OCI-LY7 (cell line): ENCODE measurements at regions not wholly inside any gene's neighbourhood (a gene's known extent, or its start where the extent isn't known, plus 50 kb on each side); places are given as distances from the start of the nearest gene placed in this dataset.

Experiments
- BruUV-seq: library from RNA; stranded (reverse); fragments of 400-500 nt; replicated peaks from 2 replicates; lab custom pipeline; 2021; lab: Mats Ljungman, UMichigan
- CTCF ChIA-PET: fragments of 300-600 bp; sonication (Branson Sonifier 250); formaldehyde crosslinking; loops from one replicate; lab custom pipeline; 2022; ENCODE audit warnings: antibody characterized with exemption; ENCODE audit not compliant: unreplicated experiment; lab: Charles Lee
- POLR2A ChIA-PET: fragments of 300-600 bp; sonication (Branson Sonifier 250); formaldehyde crosslinking; loops from one replicate; lab custom pipeline; 2022; ENCODE audit warnings: antibody characterized with exemption; lab: Charles Lee
- DNase-seq: peaks from one replicate; pipeline ENCODE4 v3.0.0-alpha.2; 2015; ENCODE audit warnings: low spot score
- H2AFZ ChIP-seq: fragments of 200-600 bp; sonication (generic), shearing (Covaris generic); 2 replicates; pipeline ENCODE4 v1.6.1; 2014; ENCODE audit warnings: mild to moderate bottlenecking, antibody characterized with exemption, low read length, moderate library complexity
- H3K27ac ChIP-seq: fragments of 200-600 bp; sonication (generic); 2 replicates; pipeline ENCODE4 v1.5.1; 2014; ENCODE audit warnings: mixed run types, low read depth, mild to moderate bottlenecking, moderate library complexity, low read length, inconsistent platforms; ENCODE audit not compliant: poor library complexity, severe bottlenecking
- H3K36me3 ChIP-seq: fragments of 200-600 bp; sonication (generic); 2 replicates; pipeline ENCODE4 v1.6.1; 2014; ENCODE audit warnings: mild to moderate bottlenecking, antibody characterized with exemption, low read length, moderate library complexity, mixed read lengths; ENCODE audit not compliant: insufficient read depth
- H3K4me1 ChIP-seq: fragments of 200-600 bp; sonication (generic); 2 replicates; pipeline ENCODE4 v1.5.1; 2014; ENCODE audit warnings: mild to moderate bottlenecking, low read length; ENCODE audit not compliant: insufficient read depth, poor library complexity, severe bottlenecking
- H3K4me2 ChIP-seq: fragments of 200-600 bp; sonication (generic); 2 replicates; pipeline ENCODE4 v1.6.1; 2014; ENCODE audit warnings: mild to moderate bottlenecking, low read length
- H3K4me3 ChIP-seq: fragments of 200-600 bp; sonication (generic); 2 replicates; pipeline ENCODE4 v1.5.1; 2014; ENCODE audit warnings: mild to moderate bottlenecking, low read depth, low read length; ENCODE audit not compliant: poor library complexity, severe bottlenecking
- H3K79me2 ChIP-seq: fragments of 200-600 bp; sonication (generic); 2 replicates; pipeline ENCODE4 v1.6.1; 2016; ENCODE audit warnings: low read depth, mild to moderate bottlenecking, low read length, moderate library complexity, mixed read lengths; ENCODE audit not compliant: insufficient read depth
- H3K9me2 ChIP-seq: fragments of 200-600 bp; sonication (generic); 2 replicates; pipeline ENCODE4 v1.6.1; 2016; ENCODE audit warnings: mild to moderate bottlenecking, low read length, mixed read lengths; ENCODE audit not compliant: insufficient read depth
- H3K9me3 ChIP-seq: fragments of 200-600 bp; sonication (generic); 2 replicates; pipeline ENCODE4 v1.6.1; 2014; ENCODE audit warnings: mild to moderate bottlenecking, mixed run types, low read length, mixed read lengths
- H4K20me1 ChIP-seq: fragments of 200-600 bp; sonication (generic); 2 replicates; pipeline ENCODE4 v1.6.1; 2014; ENCODE audit warnings: mild to moderate bottlenecking, antibody characterized with exemption, low read length, moderate library complexity, mixed read lengths; ENCODE audit not compliant: insufficient read depth
- EZH2phosphoT487 ChIP-seq: fragments of 200-600 bp; sonication (generic); IDR thresholded peaks from 2 replicates; pipeline ENCODE4 v1.6.1; 2018; ENCODE audit warnings: low read depth, borderline replicate concordance, mild to moderate bottlenecking, mixed run types, antibody characterized with exemption, low read length, moderate library complexity, mixed read lengths
- intact Hi-C: fragments of 100-400 bp; cut with micrococcal nuclease; formaldehyde crosslinking; loops from one replicate; pipeline ENCODE4 v1.10.0; 2022; ENCODE audit not compliant: unreplicated experiment
- TF ChIP-seq, protein P1 (sequence below): fragments of 200-600 bp; sonication (generic); conservative IDR thresholded peaks from 2 replicates; pipeline ENCODE4 v1.5.1; 2014; ENCODE audit warnings: mild to moderate bottlenecking, antibody characterized with exemption, low read length, moderate library complexity, mixed read lengths

GRCh38 chr12:24133384-24133783 lies 183.9 kb upstream of the SOX5 start:
- Histone ChIP-seq H4K20me1 (no peaks in the 10 kb centered on the region), H3K9me2 (no peaks in the 10 kb centered on the region), H3K79me2 (no peaks in the 10 kb centered on the region), H3K27ac (no peak overlapping the region), H3K9me3 (no peaks in the 10 kb centered on the region), H3K4me2 (no peak overlapping the region), H3K36me3 (no peaks in the 10 kb centered on the region), H3K4me3 (no peak overlapping the region), H3K4me1 (no peaks in the 10 kb centered on the region), H2AFZ (no peak overlapping the region)
- TF ChIP-seq, protein P1, sequence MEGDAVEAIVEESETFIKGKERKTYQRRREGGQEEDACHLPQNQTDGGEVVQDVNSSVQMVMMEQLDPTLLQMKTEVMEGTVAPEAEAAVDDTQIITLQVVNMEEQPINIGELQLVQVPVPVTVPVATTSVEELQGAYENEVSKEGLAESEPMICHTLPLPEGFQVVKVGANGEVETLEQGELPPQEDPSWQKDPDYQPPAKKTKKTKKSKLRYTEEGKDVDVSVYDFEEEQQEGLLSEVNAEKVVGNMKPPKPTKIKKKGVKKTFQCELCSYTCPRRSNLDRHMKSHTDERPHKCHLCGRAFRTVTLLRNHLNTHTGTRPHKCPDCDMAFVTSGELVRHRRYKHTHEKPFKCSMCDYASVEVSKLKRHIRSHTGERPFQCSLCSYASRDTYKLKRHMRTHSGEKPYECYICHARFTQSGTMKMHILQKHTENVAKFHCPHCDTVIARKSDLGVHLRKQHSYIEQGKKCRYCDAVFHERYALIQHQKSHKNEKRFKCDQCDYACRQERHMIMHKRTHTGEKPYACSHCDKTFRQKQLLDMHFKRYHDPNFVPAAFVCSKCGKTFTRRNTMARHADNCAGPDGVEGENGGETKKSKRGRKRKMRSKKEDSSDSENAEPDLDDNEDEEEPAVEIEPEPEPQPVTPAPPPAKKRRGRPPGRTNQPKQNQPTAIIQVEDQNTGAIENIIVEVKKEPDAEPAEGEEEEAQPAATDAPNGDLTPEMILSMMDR = no peak
- no TSS peak for BruUV-seq
- intact Hi-C loops = no loop called here
- ChIA-PET POLR2A (interaction anchor here (0.7 kb wide), 1 partner anchor 1624 kb away, joined by 3 read pairs; no protein-coding TSS in a partner anchor), CTCF (no interaction called here)
- no peak for DNase-seq

DNA sequence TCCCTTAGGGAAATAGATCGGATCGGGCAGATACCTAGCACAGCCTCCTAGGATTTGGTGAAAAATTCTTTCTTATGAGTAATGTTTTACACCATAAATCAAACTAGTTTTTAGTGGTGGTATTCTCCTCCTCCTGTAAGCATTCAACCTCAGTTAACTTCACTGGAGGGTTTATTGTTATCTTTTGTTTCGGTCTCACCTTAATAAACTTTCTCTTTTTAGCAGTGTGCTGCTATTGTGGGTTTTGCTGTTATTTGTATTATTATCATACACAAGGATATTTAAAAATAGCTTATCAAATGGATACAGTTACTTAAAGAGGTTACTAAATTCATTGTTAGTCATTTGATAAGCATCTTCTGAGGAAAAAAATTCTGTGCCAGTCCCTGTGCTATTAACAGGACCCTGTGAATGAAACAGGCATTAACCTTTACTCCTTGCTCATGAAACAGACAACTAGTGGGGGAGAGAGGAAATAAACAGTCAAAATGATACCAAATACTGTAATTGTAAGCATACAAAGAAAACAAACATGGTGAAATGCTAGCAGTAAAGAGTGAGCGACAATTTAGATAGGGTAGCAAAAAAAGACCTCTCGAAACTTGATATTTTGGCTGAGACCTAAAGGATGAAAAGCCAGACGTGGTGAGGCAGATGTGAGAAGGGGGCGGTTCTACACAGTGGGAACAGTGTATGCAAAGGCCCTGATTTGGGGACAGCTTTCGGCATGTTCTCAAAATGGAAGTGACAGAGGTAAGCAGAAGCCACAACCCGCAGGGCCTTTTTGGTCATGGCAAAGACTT lies 178.7 kb upstream of the SOX5 start:
- no TSS peak for BruUV-seq
- Histone ChIP-seq H3K4me2 (no peak overlapping the region), H3K36me3 (no peaks in the 10 kb centered on the region), H3K27ac (no peak overlapping the region), H3K9me2 (no peaks in the 10 kb centered on the region), H2AFZ (no peak overlapping the region), H3K4me3 (no peak overlapping the region), H4K20me1 (no peaks in the 10 kb centered on the region), H3K4me1 (no peaks in the 10 kb centered on the region), H3K9me3 (no peaks in the 10 kb centered on the region), H3K79me2 (no peaks in the 10 kb centered on the region)
- DNase-seq = no peak
- intact Hi-C loops = no loop called here
- ChIA-PET CTCF (no interaction called here), POLR2A (no interaction called here)
- TF ChIP-seq, protein P1 = no peak
- no peak for TF ChIP-seq EZH2phosphoT487

GRCh38 chr12:24125280-24125679 lies 175.8 kb upstream of the SOX5 start:
- no peaks in the 10 kb centered on the region for H3K9me2 ChIP-seq
- H3K27ac ChIP-seq = no peak overlapping the region
- no TSS peak for BruUV-seq
- no peak overlapping the region for H3K4me3 ChIP-seq
- no peaks in the 10 kb centered on the region for H3K36me3 ChIP-seq
- ChIA-PET POLR2A (no interaction called here), CTCF (no interaction called here)
- no peaks in the 10 kb centered on the region for H3K9me3 ChIP-seq
- no peaks in the 10 kb centered on the region for H3K4me1 ChIP-seq
- H4K20me1 ChIP-seq = no peaks in the 10 kb centered on the region
- no peaks in the 10 kb centered on the region for H3K79me2 ChIP-seq
- TF ChIP-seq EZH2phosphoT487 = no peak
- TF ChIP-seq, protein P1 = no peak
- H2AFZ ChIP-seq = no peak overlapping the region
- no peak for DNase-seq
- no peak overlapping the region for H3K4me2 ChIP-seq
- intact Hi-C loops = no loop called here
